Left renal pelvis (tissue), 4 donors: ENCODE measurements at regions not wholly inside any gene's neighbourhood (a gene's known extent, or its start where the extent isn't known, plus 50 kb on each side); places are given as distances from the start of the nearest gene placed in this dataset.
"Not testable (repeated sequence)": the region's sequence is repeated elsewhere in the genome, so short reads cannot be mapped to it uniquely, and the experiment has no call there.

ENCODE experiments used
- DNase-seq, 4 donors: peaks; one replicate each; pipeline ENCODE4 v3.0.0-alpha.2; 2013; ENCODE audit warnings: low read depth in 4 of 4, low spot score in 3 of 4

- no peak for DNase-seq
Observed at GRCh38 chr5:125219710-125220109, 473.3 kb upstream of the ZNF608 start.

- no peak for DNase-seq
Observed at GRCh38 chr5:125220284-125220683, 473.8 kb upstream of the ZNF608 start.

GRCh38 chr5:125222597-125223240 lies 476.3 kb upstream of the ZNF608 start:
- DNase-seq: no peak

GRCh38 chr5:125225424-125225823 lies 479.0 kb upstream of the ZNF608 start:
- DNase-seq: no peak

- DNase-seq: no peak
Observed at GRCh38 chr5:125226825-125227224, 480.4 kb upstream of the ZNF608 start.

- no peak for DNase-seq
Observed at GRCh38 chr5:125227333-125228095, 481.1 kb upstream of the ZNF608 start.

- DNase-seq: no peak
Observed at GRCh38 chr5:125228363-125229070, 482.1 kb upstream of the ZNF608 start.

GRCh38 chr5:125229556-125229955 lies 483.1 kb upstream of the ZNF608 start:
- DNase-seq: no peak

- DNase-seq: no peak
Observed at GRCh38 chr5:125232779-125233230, 486.4 kb upstream of the ZNF608 start.

GRCh38 chr5:125233944-125234343 lies 487.5 kb upstream of the ZNF608 start:
- DNase-seq: no peak

- no peak for DNase-seq
Observed at GRCh38 chr5:125236007-125236406, 489.6 kb upstream of the ZNF608 start.

- DNase-seq: no peak
Observed at GRCh38 chr5:125236981-125237380, 490.5 kb upstream of the ZNF608 start.

GRCh38 chr5:125244531-125244930 lies 498.1 kb upstream of the ZNF608 start:
- no peak for DNase-seq

- DNase-seq: no peak
Observed at GRCh38 chr5:125245216-125245615, 498.8 kb upstream of the ZNF608 start.

- DNase-seq: no peak
Observed at GRCh38 chr5:125249400-125249799, 503.0 kb upstream of the ZNF608 start.

- DNase-seq: no peak
Observed at GRCh38 chr5:125251703-125252102, 505.3 kb upstream of the ZNF608 start.

GRCh38 chr5:125253634-125254033 lies 507.2 kb upstream of the ZNF608 start:
- DNase-seq: not testable (repeated sequence)

GRCh38 chr5:125254267-125254666 lies 507.8 kb upstream of the ZNF608 start:
- no peak for DNase-seq

- DNase-seq: no peak
Observed at GRCh38 chr5:125256296-125256695, 509.9 kb upstream of the ZNF608 start.

GRCh38 chr5:125257057-125257972 lies 510.9 kb upstream of the ZNF608 start:
- no peak for DNase-seq

- no peak for DNase-seq
Observed at GRCh38 chr5:125257997-125258396, 511.6 kb upstream of the ZNF608 start.
